ENCODE measurements at regions not wholly inside any gene's neighbourhood (a gene's known extent, or its start where the extent isn't known, plus 50 kb on each side); places are given as distances from the start of the nearest gene placed in this dataset.

- TF ChIP-seq EZH2 (IDR thresholded peaks at IDR 0.05; ENCODE audit: borderline replicate concordance, low read depth, low read length, severe bottlenecking) (no peak), CTCF (IDR thresholded peaks at IDR 0.05; ENCODE audit: extremely low read depth in 1 of 2, insufficient read depth in 1 of 2, low read depth in 1 of 2, low read length in 2 of 2) (no peak), POLR2A (IDR thresholded peaks at IDR 0.05; ENCODE audit: low read depth, low read length) (no peak), MAX (IDR thresholded peaks at IDR 0.05; ENCODE audit: insufficient read depth, insufficient read length) (no peak), POLR2AphosphoS5 (IDR thresholded peaks at IDR 0.05; ENCODE audit: insufficient read depth, low read depth, low read length) (no peak)
These were observed 771.7 kb downstream of the KCNJ18 start for GRCh38 chr17:22464041-22464440.
